VCaP (cell line): ENCODE measurements at regions not wholly inside any gene's neighbourhood (a gene's known extent, or its start where the extent isn't known, plus 50 kb on each side); places are given as distances from the start of the nearest gene placed in this dataset.

ENCODE experiments used
- H3K27ac ChIP-seq: fragments of 450-650 bp; 2 replicates; pipeline ENCODE4 v1.5.1; 2017
- CTCF ChIP-seq: fragments of 450-650 bp; conservative IDR thresholded peaks from 2 replicates; pipeline ENCODE4 v1.5.1; 2017; ENCODE audit warnings: mild to moderate bottlenecking, moderate library complexity

- peak overlapping the region; percentile 13; the same call in 1 of the 2 replicates for H3K27ac ChIP-seq
- TF ChIP-seq CTCF = no peak
These were observed 165.2 kb downstream of the ZPLD1 start for GRCh38 chr3:102599819-102600576.

- TF ChIP-seq CTCF = no peak
- no peak overlapping the region for H3K27ac ChIP-seq
These were observed 170.3 kb downstream of the ZPLD1 start for GRCh38 chr3:102605153-102605552.

GRCh38 chr3:102608875-102609274, 174.1 kb downstream of the ZPLD1 start:
- TF ChIP-seq CTCF = no peak

GRCh38 chr3:102614021-102614569, 179.3 kb downstream of the ZPLD1 start:
- H3K27ac ChIP-seq = no peak overlapping the region
- no peak for TF ChIP-seq CTCF

More at GRCh38 chr3:102608875-102609274, 174.1 kb downstream of the ZPLD1 start:
- no peak overlapping the region for H3K27ac ChIP-seq

- no peak for TF ChIP-seq CTCF
These were observed 179.8 kb downstream of the ZPLD1 start for GRCh38 chr3:102614585-102614984.

GRCh38 chr3:102617381-102617780, 182.6 kb downstream of the ZPLD1 start:
- no peak for TF ChIP-seq CTCF
- no peak overlapping the region for H3K27ac ChIP-seq

More at GRCh38 chr3:102614585-102614984, 179.8 kb downstream of the ZPLD1 start:
- H3K27ac ChIP-seq = no peak overlapping the region

- no peak overlapping the region for H3K27ac ChIP-seq
- TF ChIP-seq CTCF = no peak
These were observed 184.5 kb downstream of the ZPLD1 start for GRCh38 chr3:102619361-102619760.
